Fibroblast of lung (primary cell): ENCODE measurements at regions not wholly inside any gene's neighbourhood (a gene's known extent, or its start where the extent isn't known, plus 50 kb on each side); places are given as distances from the start of the nearest gene placed in this dataset.

Experiments used
- DNase-seq, 2 donors: peaks; one replicate each; pipeline versions ENCODE4 v3.0.0 to v3.0.0-alpha.2; 2010; ENCODE audit warnings: low read depth in 2 of 2
- H2AFZ ChIP-seq: 2 replicates; pipeline ENCODE4 v1.5.1; 2012; ENCODE audit warnings: low read length, control low read depth, inconsistent platforms
- H3K27ac ChIP-seq: 2 replicates; pipeline ENCODE4 v1.5.1; 2011; ENCODE audit warnings: low read length, control low read depth; ENCODE audit not compliant: insufficient read depth
- H3K27me3 ChIP-seq: 2 replicates; pipeline ENCODE4 v1.5.1; 2011; ENCODE audit warnings: mild to moderate bottlenecking, low read length; ENCODE audit not compliant: control insufficient read depth, insufficient read depth
- H3K36me3 ChIP-seq: 2 replicates; pipeline ENCODE4 v1.5.1; 2011; ENCODE audit warnings: low read length; ENCODE audit not compliant: control insufficient read depth, insufficient read depth
- H3K4me1 ChIP-seq: 2 replicates; pipeline ENCODE4 v1.5.1; 2011; ENCODE audit warnings: low read length; ENCODE audit not compliant: control insufficient read depth, insufficient read depth; ENCODE audit errors: extremely low read depth
- H3K4me2 ChIP-seq: 2 replicates; pipeline ENCODE4 v1.5.1; 2011; ENCODE audit warnings: low read length, control low read depth; ENCODE audit not compliant: insufficient read depth; ENCODE audit errors: extremely low read depth
- H3K4me3 ChIP-seq, 4 experiments: fragments of 200-600 bp in 1 of 4; sonication (generic) in 1 of 4; replicated peaks in 1 of 4; 2 replicates each; pipeline ENCODE4 v1.5.1; 2011 to 2016; ENCODE audit warnings: low read length in 4 of 4, low read depth in 3 of 4, mild to moderate bottlenecking in 3 of 4, control low read depth in 2 of 4, inconsistent platforms in 1 of 4, mixed read lengths in 1 of 4; ENCODE audit not compliant: insufficient read depth in 1 of 4; ENCODE audit errors: control extremely low read depth in 1 of 4
- H3K79me2 ChIP-seq: 2 replicates; pipeline ENCODE4 v1.5.1; 2012; ENCODE audit warnings: mild to moderate bottlenecking, low read length, inconsistent platforms; ENCODE audit not compliant: control insufficient read depth, insufficient read depth
- H3K9ac ChIP-seq: 2 replicates; pipeline ENCODE4 v1.5.1; 2011; ENCODE audit warnings: mild to moderate bottlenecking, low read length, control low read depth; ENCODE audit not compliant: insufficient read depth
- H3K9me3 ChIP-seq: 2 replicates; pipeline ENCODE4 v1.5.1; 2012; ENCODE audit warnings: low read depth, low read length; ENCODE audit not compliant: control insufficient read depth, insufficient read depth
- H4K20me1 ChIP-seq: 2 replicates; pipeline ENCODE4 v1.5.1; 2011; ENCODE audit warnings: low read length; ENCODE audit not compliant: control insufficient read depth, insufficient read depth; ENCODE audit errors: extremely low read depth
- CTCF ChIP-seq, 2 donors: IDR thresholded peaks in 1 of 2; conservative IDR thresholded peaks in 1 of 2; 1 replicate in 1 of 2; 2 replicates in 1 of 2; pipeline ENCODE4 v1.5.1; 2011 to 2012; ENCODE audit warnings: low read length in 2 of 2, control low read depth in 1 of 2, inconsistent platforms in 1 of 2, low read depth in 1 of 2, mild to moderate bottlenecking in 1 of 2
- EZH2 ChIP-seq: IDR thresholded peaks from 2 replicates; pipeline ENCODE4 v1.5.1; 2012; ENCODE audit warnings: low read length, control low read depth, mild to moderate bottlenecking; ENCODE audit errors: missing control alignments

DNA sequence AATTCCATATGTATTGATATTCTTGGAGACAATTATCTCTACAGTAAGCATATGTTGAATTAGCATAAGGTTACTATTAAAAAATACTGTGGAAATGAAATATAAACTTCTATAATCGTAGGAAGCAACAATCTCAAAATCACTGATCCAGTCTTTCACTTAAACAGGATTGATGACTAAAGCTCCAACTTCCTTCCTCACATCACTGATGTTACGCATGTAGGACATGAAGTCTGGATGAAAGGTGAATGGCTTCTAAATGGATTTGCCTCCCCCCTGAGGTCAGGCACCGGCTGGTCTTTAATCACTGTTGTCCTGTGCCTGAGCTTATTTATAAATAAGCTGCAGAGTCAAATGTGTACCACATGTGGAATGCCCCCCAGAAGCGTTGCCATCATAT, 157.1 kb upstream of the NFIB start:
- Histone ChIP-seq H2AFZ (no peak overlapping the region), H3K9ac (no peak overlapping the region), H3K9me3 (no peaks in the 10 kb centered on the region), H3K27ac (no peak overlapping the region), H3K4me1 (no peaks in the 10 kb centered on the region), H3K4me2 (no peak overlapping the region), H3K27me3 (peaks cover 6% of the 10 kb centered on the region), H3K4me3 (no peak overlapping the region), H3K36me3 (no peaks in the 10 kb centered on the region), H4K20me1 (no peaks in the 10 kb centered on the region), H3K79me2 (no peaks in the 10 kb centered on the region)
- TF ChIP-seq CTCF (conservative IDR thresholded peaks at IDR 0.05 in 1 of 2, IDR thresholded peaks at IDR 0.05 in 1 of 2; ENCODE audit: low read depth in 1 of 2, low read length in 2 of 2) (no peak), EZH2 (no peak)
- no peak for DNase-seq

DNA sequence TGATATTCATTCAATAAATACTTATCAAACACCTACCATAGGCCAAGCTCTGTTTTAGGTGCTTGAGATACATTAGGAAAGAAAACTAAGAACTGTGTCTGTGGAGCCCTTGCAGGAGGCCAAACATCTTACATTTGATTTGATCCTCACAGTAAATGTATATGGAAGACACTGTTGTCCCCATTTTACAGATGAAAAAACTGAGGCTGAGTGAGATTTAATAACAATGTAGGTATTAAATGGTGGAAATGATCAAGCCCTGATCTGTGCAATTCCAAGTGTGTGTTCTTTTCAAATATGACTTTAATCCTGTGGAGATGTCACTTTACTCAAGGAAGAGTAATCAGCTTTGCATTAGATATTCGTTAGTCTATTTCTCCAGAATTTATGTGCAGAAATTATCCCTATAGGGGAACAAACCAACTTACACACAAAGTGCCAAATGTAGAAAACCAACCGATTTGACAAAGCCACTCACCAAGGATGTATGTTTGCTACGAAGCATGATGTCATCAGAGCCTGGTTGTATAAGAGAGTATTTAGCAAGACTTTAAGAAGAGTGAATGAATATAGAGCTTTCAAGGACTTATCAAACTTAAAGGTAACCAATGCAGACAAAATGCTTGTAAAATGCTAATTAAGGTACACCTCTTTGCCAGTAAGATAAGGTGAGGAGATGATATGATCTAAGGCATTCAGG, 153.9 kb upstream of the NFIB start:
- Histone ChIP-seq H3K27ac (no peak overlapping the region), H3K9ac (no peak overlapping the region), H3K4me2 (no peak overlapping the region), H3K9me3 (no peaks in the 10 kb centered on the region), H2AFZ (no peak overlapping the region), H4K20me1 (no peaks in the 10 kb centered on the region), H3K27me3 (peaks cover 6% of the 10 kb centered on the region), H3K4me3 (no peak overlapping the region), H3K36me3 (no peaks in the 10 kb centered on the region), H3K4me1 (no peaks in the 10 kb centered on the region), H3K79me2 (no peaks in the 10 kb centered on the region)
- TF ChIP-seq CTCF (conservative IDR thresholded peaks at IDR 0.05 in 1 of 2, IDR thresholded peaks at IDR 0.05 in 1 of 2; ENCODE audit: low read depth in 1 of 2, low read length in 2 of 2) (no peak), EZH2 (no peak)
- no peak for DNase-seq

GRCh38 chr9:14466828-14467227, 152.9 kb upstream of the NFIB start:
- H3K79me2 ChIP-seq = no peaks in the 10 kb centered on the region
- no peaks in the 10 kb centered on the region for H3K4me1 ChIP-seq
- no peak overlapping the region for H2AFZ ChIP-seq
- no peak overlapping the region for H3K4me3 ChIP-seq
- H3K9me3 ChIP-seq = no peaks in the 10 kb centered on the region
- TF ChIP-seq CTCF (conservative IDR thresholded peaks at IDR 0.05 in 1 of 2, IDR thresholded peaks at IDR 0.05 in 1 of 2; ENCODE audit: low read depth in 1 of 2, low read length in 2 of 2) (no peak), EZH2 (no peak)
- H3K27ac ChIP-seq = no peak overlapping the region
- DNase-seq = no peak
- H4K20me1 ChIP-seq = no peaks in the 10 kb centered on the region
- no peak overlapping the region for H3K4me2 ChIP-seq
- H3K36me3 ChIP-seq = no peaks in the 10 kb centered on the region
- peaks cover 6% of the 10 kb centered on the region for H3K27me3 ChIP-seq
- no peak overlapping the region for H3K9ac ChIP-seq
